ENCODE measurements at regions not wholly inside any gene's neighbourhood (a gene's known extent, or its start where the extent isn't known, plus 50 kb on each side); places are given as distances from the start of the nearest gene placed in this dataset.
"Not testable (repeated sequence)": the region's sequence is repeated elsewhere in the genome, so short reads cannot be mapped to it uniquely, and the experiment has no call there.

DNA sequence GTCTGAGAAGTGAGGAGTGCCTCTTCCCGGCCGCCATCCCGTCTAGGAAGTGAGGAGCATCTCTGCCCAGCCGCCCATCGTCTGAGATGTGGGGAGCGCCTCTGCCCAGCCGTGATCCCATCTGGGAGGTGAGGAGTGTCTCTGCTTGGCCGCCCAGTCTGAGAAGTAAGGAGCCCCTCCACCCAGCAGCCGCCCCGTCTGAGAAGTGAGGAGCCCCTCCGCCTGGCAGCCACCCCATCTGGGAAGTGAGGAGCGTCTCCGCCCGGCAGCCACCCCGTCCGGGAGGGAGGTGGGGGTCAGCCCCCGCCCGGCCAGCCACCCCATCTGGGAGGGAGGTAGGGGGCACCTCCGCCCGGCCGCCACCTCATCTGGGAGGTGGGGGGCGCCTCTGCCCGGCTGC lies 940.2 kb downstream of the PRIM2 start:
- not testable (repeated sequence) for TF ChIP-seq PHF8 (conservative IDR thresholded peaks at IDR 0.05; ENCODE audit: low read depth, low read length); CEBPB (IDR thresholded peaks at IDR 0.05; ENCODE audit: low read depth, low read length); EP300 (IDR thresholded peaks at IDR 0.05; ENCODE audit: borderline replicate concordance in 1 of 2, low read depth in 2 of 2, low read length in 2 of 2); POLR2A (IDR thresholded peaks at IDR 0.05; ENCODE audit: control extremely low read depth in 1 of 2, low read depth in 2 of 2, low read length in 2 of 2); NANOG (IDR thresholded peaks at IDR 0.05; ENCODE audit: insufficient read depth, low read depth, low read length, poor library complexity, severe bottlenecking)
- TF ChIP-seq, protein P1, sequence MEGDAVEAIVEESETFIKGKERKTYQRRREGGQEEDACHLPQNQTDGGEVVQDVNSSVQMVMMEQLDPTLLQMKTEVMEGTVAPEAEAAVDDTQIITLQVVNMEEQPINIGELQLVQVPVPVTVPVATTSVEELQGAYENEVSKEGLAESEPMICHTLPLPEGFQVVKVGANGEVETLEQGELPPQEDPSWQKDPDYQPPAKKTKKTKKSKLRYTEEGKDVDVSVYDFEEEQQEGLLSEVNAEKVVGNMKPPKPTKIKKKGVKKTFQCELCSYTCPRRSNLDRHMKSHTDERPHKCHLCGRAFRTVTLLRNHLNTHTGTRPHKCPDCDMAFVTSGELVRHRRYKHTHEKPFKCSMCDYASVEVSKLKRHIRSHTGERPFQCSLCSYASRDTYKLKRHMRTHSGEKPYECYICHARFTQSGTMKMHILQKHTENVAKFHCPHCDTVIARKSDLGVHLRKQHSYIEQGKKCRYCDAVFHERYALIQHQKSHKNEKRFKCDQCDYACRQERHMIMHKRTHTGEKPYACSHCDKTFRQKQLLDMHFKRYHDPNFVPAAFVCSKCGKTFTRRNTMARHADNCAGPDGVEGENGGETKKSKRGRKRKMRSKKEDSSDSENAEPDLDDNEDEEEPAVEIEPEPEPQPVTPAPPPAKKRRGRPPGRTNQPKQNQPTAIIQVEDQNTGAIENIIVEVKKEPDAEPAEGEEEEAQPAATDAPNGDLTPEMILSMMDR (IDR thresholded peaks at IDR 0.05; ENCODE audit: control extremely low read depth in 1 of 3, insufficient read depth in 1 of 3, low read depth in 1 of 3, low read length in 3 of 3), result not testable (repeated sequence)
